ENCODE measurements at regions not wholly inside any gene's neighbourhood (a gene's known extent, or its start where the extent isn't known, plus 50 kb on each side); places are given as distances from the start of the nearest gene placed in this dataset.

GRCh38 chr19:28235606-28236125, 977.3 kb downstream of the UQCRFS1 start:
- TF ChIP-seq RAD21 (IDR thresholded peaks at IDR 0.05; ENCODE audit: low read depth) (no peak), TCF12 (IDR thresholded peaks at IDR 0.05; ENCODE audit: low read depth) (no peak), USF1 (IDR thresholded peaks at IDR 0.05) (no peak), EP300 (IDR thresholded peaks at IDR 0.05; ENCODE audit: borderline replicate concordance) (no peak), FOXM1 (IDR thresholded peaks at IDR 0.05; ENCODE audit: borderline replicate concordance, low read depth) (no peak), CEBPB (IDR thresholded peaks at IDR 0.05) (no peak), MAX (IDR thresholded peaks at IDR 0.05) (no peak), TAF1 (IDR thresholded peaks at IDR 0.05; ENCODE audit: low read depth) (no peak), REST (IDR thresholded peaks at IDR 0.05; ENCODE audit: low read depth) (no peak), NFIC (IDR thresholded peaks at IDR 0.05) (no peak), YY1 (IDR thresholded peaks at IDR 0.05; ENCODE audit: low read depth) (no peak), TEAD4 (IDR thresholded peaks at IDR 0.05) (no peak)

All from Ishikawa (cell line).